ENCODE measurements at regions not wholly inside any gene's neighbourhood (a gene's known extent, or its start where the extent isn't known, plus 50 kb on each side); places are given as distances from the start of the nearest gene placed in this dataset.

GRCh38 chr1:199954699-199955098, 72.8 kb upstream of the NR5A2 start:
- 49 to 55% methylated on average over 3 of the region's 3 CpGs for WGBS, 2 donors
- no peaks in the 10 kb centered on the region for H3K4me1 ChIP-seq
- H3K9me3 ChIP-seq = no peaks in the 10 kb centered on the region
- no peak for DNase-seq
- no peak for TF ChIP-seq POLR2A (IDR thresholded peaks at IDR 0.05)
- no peak for TF ChIP-seq CTCF (IDR thresholded peaks at IDR 0.05)
- H3K36me3 ChIP-seq = no peaks in the 10 kb centered on the region
- H3K27ac ChIP-seq = no peak overlapping the region
- intact Hi-C loops (cut with DNase I) = no loop called here
- H3K4me3 ChIP-seq = no peak overlapping the region
- no peaks in the 10 kb centered on the region for H3K27me3 ChIP-seq

GRCh38 chr1:199955235-199955634, 72.3 kb upstream of the NR5A2 start:
- Histone ChIP-seq H3K4me3 (no peak overlapping the region), H3K9me3 (no peaks in the 10 kb centered on the region)
- intact Hi-C loops (cut with DNase I) = no loop called here

GRCh38 chr1:199956005-199956404, 71.5 kb upstream of the NR5A2 start:
- 73 to 79% methylated on average over 4 of the region's 4 CpGs for WGBS, 2 donors
- H3K27me3 ChIP-seq = no peaks in the 10 kb centered on the region
- no peak overlapping the region for H3K4me3 ChIP-seq
- H3K27ac ChIP-seq = no peak overlapping the region
- intact Hi-C loops (cut with DNase I) = no loop called here
- H3K9me3 ChIP-seq = no peaks in the 10 kb centered on the region
- no peaks in the 10 kb centered on the region for H3K4me1 ChIP-seq
- DNase-seq = no peak
- no peak for TF ChIP-seq POLR2A (IDR thresholded peaks at IDR 0.05)
- no peak for TF ChIP-seq CTCF (IDR thresholded peaks at IDR 0.05)
- H3K36me3 ChIP-seq = no peaks in the 10 kb centered on the region

More at GRCh38 chr1:199955235-199955634, 72.3 kb upstream of the NR5A2 start:
- no peak for TF ChIP-seq CTCF (IDR thresholded peaks at IDR 0.05)
- no peak for TF ChIP-seq POLR2A (IDR thresholded peaks at IDR 0.05)
- DNase-seq = no peak
- no peak overlapping the region for H3K27ac ChIP-seq
- no peaks in the 10 kb centered on the region for H3K4me1 ChIP-seq
- 56 to 71% methylated on average over 4 of the region's 4 CpGs for WGBS, 2 donors
- H3K27me3 ChIP-seq = no peaks in the 10 kb centered on the region
- H3K36me3 ChIP-seq = no peaks in the 10 kb centered on the region

- TF ChIP-seq CTCF (IDR thresholded peaks at IDR 0.05) (no peak), POLR2A (IDR thresholded peaks at IDR 0.05) (no peak)
- intact Hi-C loops (cut with DNase I) = no loop called here
- H3K4me3 ChIP-seq = no peak overlapping the region
- no peaks in the 10 kb centered on the region for H3K4me1 ChIP-seq
- WGBS, 2 donors = 94 to 95% methylated on average over 3 to 6 of the region's 29 CpGs
- DNase-seq = no peak
- no peaks in the 10 kb centered on the region for H3K9me3 ChIP-seq
- no peaks in the 10 kb centered on the region for H3K36me3 ChIP-seq
- no peaks in the 10 kb centered on the region for H3K27me3 ChIP-seq
- no peak overlapping the region for H3K27ac ChIP-seq
These were observed 68.3 kb upstream of the NR5A2 start for GRCh38 chr1:199959033-199959774.

- TF ChIP-seq POLR2A (IDR thresholded peaks at IDR 0.05) (no peak), CTCF (IDR thresholded peaks at IDR 0.05) (no peak)
- intact Hi-C loops (cut with DNase I) = no loop called here
- DNase-seq = no peak
- Histone ChIP-seq H3K27ac (no peak overlapping the region), H3K4me1 (no peaks in the 10 kb centered on the region), H3K27me3 (no peaks in the 10 kb centered on the region), H3K9me3 (no peaks in the 10 kb centered on the region), H3K36me3 (no peaks in the 10 kb centered on the region), H3K4me3 (no peak overlapping the region)
- WGBS, 2 donors = no CpG with 5 or more reads among the region's 19 CpGs
These were observed 67.8 kb upstream of the NR5A2 start for GRCh38 chr1:199959775-199960110.
